WTC11 (cell line): ENCODE measurements at regions not wholly inside any gene's neighbourhood (a gene's known extent, or its start where the extent isn't known, plus 50 kb on each side); places are given as distances from the start of the nearest gene placed in this dataset.

Experiments used
- ATAC-seq: fragments of 200-7000 bp; cut with Tn5 transposase; 2 replicates; pipeline ENCODE4 v1.10.0; 2021; ENCODE audit warnings: mild to moderate bottlenecking, moderate library complexity
- CTCF ChIA-PET: fragments of 300-600 bp; sonication (Branson Sonifier 250); formaldehyde crosslinking; loops from one replicate; lab custom pipeline; 2021; ENCODE audit warnings: antibody characterized with exemption; lab: Charles Lee
- POLR2A ChIA-PET: fragments of 350-600 bp; sonication (Branson Sonifier 250); formaldehyde crosslinking; loops from one replicate; lab custom pipeline; 2021; ENCODE audit warnings: antibody characterized with exemption; lab: Charles Lee
- DNase-seq: peaks from one replicate; pipeline ENCODE4 v3.0.0; 2021; ENCODE audit warnings: low spot score
- H3K27ac Mint-ChIP-seq: 2 replicates; pipeline ENCODE4 v1.8.0; 2021; ENCODE audit warnings: mixed read lengths
- H3K27me3 Mint-ChIP-seq: 2 replicates; pipeline ENCODE4 v1.8.0; 2021; ENCODE audit warnings: low read depth, mild to moderate bottlenecking, moderate library complexity, mixed read lengths
- H3K36me3 Mint-ChIP-seq: 2 replicates; pipeline ENCODE4 v1.8.0; 2021; ENCODE audit warnings: mixed read lengths
- H3K4me1 Mint-ChIP-seq: 2 replicates; pipeline ENCODE4 v1.8.0; 2022; ENCODE audit warnings: mixed read lengths
- H3K4me3 Mint-ChIP-seq: 2 replicates; pipeline ENCODE4 v1.8.0; 2021; ENCODE audit warnings: mild to moderate bottlenecking, moderate library complexity, mixed read lengths
- H3K9me3 Mint-ChIP-seq: 2 replicates; pipeline ENCODE4 v1.8.0; 2021; ENCODE audit warnings: mixed read lengths
- AR ChIP-seq: fragments of 250-450 bp; sonication (Bioruptor Pico); IDR thresholded peaks from 2 replicates; pipeline ENCODE4 v1.9.0; 2021; ENCODE audit warnings: mild to moderate bottlenecking
- EMX1 ChIP-seq: fragments of 250-450 bp; sonication (Bioruptor Pico); IDR thresholded peaks from 2 replicates; pipeline ENCODE4 v1.8.0; 2021; ENCODE audit warnings: mild to moderate bottlenecking
- FOXP1 ChIP-seq: sonication (generic); formaldehyde crosslinking; IDR thresholded peaks from 2 replicates; pipeline ENCODE4 v1.8.0; 2022; ENCODE audit warnings: missing genetic modification reagents, mild to moderate bottlenecking, moderate library complexity, borderline replicate concordance
- GRHL2 ChIP-seq: fragments of 250-450 bp; sonication (Bioruptor Pico); IDR thresholded peaks from 2 replicates; pipeline ENCODE4 v1.8.0; 2022; ENCODE audit warnings: mild to moderate bottlenecking, moderate library complexity; ENCODE audit not compliant: insufficient replicate concordance, severe bottlenecking
- GTF2I ChIP-seq: fragments of 250-450 bp; sonication (Bioruptor Pico); conservative IDR thresholded peaks from 2 replicates; pipeline ENCODE4 v1.4.0; 2021; ENCODE audit warnings: mild to moderate bottlenecking
- MLX ChIP-seq: sonication (generic); formaldehyde crosslinking; IDR thresholded peaks from 2 replicates; pipeline ENCODE4 v1.8.1; 2023; ENCODE audit warnings: mild to moderate bottlenecking, missing genetic modification reagents, moderate library complexity
- PRDM15 ChIP-seq: sonication (generic); formaldehyde crosslinking; IDR thresholded peaks from 2 replicates; pipeline ENCODE4 v1.8.0; 2022; ENCODE audit warnings: missing genetic modification reagents
- SOX15 ChIP-seq: fragments of 250-450 bp; sonication (Bioruptor Pico); IDR thresholded peaks from 2 replicates; pipeline ENCODE4 v1.9.0; 2021; ENCODE audit warnings: mild to moderate bottlenecking
- USF2 ChIP-seq: sonication (generic); formaldehyde crosslinking; IDR thresholded peaks from 2 replicates; pipeline ENCODE4 v1.8.1; 2023; ENCODE audit warnings: mild to moderate bottlenecking, missing genetic modification reagents, moderate library complexity
- ZNF138 ChIP-seq: sonication (generic); formaldehyde crosslinking; conservative IDR thresholded peaks from 2 replicates; pipeline ENCODE4 v1.8.1; 2022; ENCODE audit warnings: mild to moderate bottlenecking, moderate library complexity, missing genetic modification reagents
- ZNF219 ChIP-seq: sonication (generic); formaldehyde crosslinking; IDR thresholded peaks from 2 replicates; pipeline ENCODE4 v1.8.0; 2023; ENCODE audit warnings: missing genetic modification reagents, mild to moderate bottlenecking, borderline replicate concordance
- ZNF263 ChIP-seq: sonication (generic); formaldehyde crosslinking; IDR thresholded peaks from 2 replicates; pipeline ENCODE4 v1.8.1; 2022; ENCODE audit warnings: low read depth, mild to moderate bottlenecking, moderate library complexity, missing genetic modification reagents
- ZNF396 ChIP-seq: fragments of 250-450 bp; sonication (Bioruptor Pico); IDR thresholded peaks from 2 replicates; pipeline ENCODE4 v1.8.0; 2021; ENCODE audit warnings: mild to moderate bottlenecking, moderate library complexity, borderline replicate concordance
- ZSCAN18 ChIP-seq: fragments of 250-450 bp; sonication (Bioruptor Pico); IDR thresholded peaks from 2 replicates; pipeline ENCODE4 v2.1.2; 2022; ENCODE audit warnings: mild to moderate bottlenecking, moderate library complexity
- TF ChIP-seq, protein P1 (sequence below): fragments of 250-450 bp; sonication (Bioruptor Pico); IDR thresholded peaks from 2 replicates; pipeline ENCODE4 v1.9.0; 2021; ENCODE audit warnings: mild to moderate bottlenecking, borderline replicate concordance
- TF ChIP-seq, protein P2 (sequence below): sonication (generic); formaldehyde crosslinking; IDR thresholded peaks from 2 replicates; pipeline ENCODE4 v1.8.1; 2023; ENCODE audit warnings: mild to moderate bottlenecking, missing genetic modification reagents, borderline replicate concordance

DNA sequence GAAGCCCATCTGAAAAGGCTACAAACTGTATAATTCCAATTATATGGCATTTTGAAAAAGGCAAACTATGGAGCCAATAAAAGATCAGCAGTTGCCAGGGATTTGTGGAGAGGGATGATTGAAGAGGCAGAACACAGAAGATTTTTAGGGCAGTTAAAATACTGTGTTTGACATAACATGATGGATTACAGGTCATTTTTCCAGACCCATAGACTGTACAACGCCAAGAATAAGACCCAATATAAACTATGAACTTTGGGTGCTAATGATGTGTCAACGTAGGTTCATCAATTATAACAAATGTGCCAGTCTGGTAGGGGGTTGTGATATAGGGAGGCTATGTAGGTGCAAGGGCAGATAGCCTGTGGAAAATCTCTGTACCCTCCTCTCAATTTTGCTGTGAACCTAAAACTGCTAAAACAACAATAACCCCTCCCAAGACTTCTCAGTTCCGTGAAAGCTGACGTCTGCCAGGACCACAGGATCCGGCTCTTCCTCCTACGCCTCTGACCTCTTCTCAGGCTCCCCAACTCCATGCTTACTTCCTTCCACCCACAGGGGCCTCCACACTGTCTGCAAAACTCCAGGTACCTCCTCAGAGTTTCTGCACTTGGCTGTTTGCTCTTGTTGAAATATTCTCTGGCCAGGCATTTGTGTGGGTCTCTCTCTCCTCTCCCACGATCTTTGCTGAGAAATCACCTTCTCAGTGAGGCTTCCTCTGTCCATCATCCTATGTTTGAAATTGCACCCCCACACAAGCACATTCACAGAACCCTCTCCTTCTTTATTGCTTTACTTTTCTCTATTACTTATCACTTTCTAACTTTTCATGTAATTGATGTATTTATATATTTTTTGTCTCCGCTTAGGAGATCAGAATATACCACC is 131.4 kb downstream of the BBS10 start:
- POLR2A ChIA-PET: no interaction called here
- CTCF ChIA-PET: no interaction called here
- no peak for DNase-seq
- Mint-ChIP-seq H3K4me1 (no peaks in the 10 kb centered on the region; the same call in 1 of the 2 replicates), H3K27ac (no peak overlapping the region), H3K4me3 (no peak overlapping the region), H3K9me3 (no peaks in the 10 kb centered on the region)
- ATAC-seq: no peak
- TF ChIP-seq PRDM15 (no peak), MLX (no peak), USF2 (CRISPR knock-in tag) (no peak), ZNF263 (no peak), ZNF138 (no peak), ZSCAN18 (CRISPR knock-in tag) (no peak)
- TF ChIP-seq, protein P1, sequence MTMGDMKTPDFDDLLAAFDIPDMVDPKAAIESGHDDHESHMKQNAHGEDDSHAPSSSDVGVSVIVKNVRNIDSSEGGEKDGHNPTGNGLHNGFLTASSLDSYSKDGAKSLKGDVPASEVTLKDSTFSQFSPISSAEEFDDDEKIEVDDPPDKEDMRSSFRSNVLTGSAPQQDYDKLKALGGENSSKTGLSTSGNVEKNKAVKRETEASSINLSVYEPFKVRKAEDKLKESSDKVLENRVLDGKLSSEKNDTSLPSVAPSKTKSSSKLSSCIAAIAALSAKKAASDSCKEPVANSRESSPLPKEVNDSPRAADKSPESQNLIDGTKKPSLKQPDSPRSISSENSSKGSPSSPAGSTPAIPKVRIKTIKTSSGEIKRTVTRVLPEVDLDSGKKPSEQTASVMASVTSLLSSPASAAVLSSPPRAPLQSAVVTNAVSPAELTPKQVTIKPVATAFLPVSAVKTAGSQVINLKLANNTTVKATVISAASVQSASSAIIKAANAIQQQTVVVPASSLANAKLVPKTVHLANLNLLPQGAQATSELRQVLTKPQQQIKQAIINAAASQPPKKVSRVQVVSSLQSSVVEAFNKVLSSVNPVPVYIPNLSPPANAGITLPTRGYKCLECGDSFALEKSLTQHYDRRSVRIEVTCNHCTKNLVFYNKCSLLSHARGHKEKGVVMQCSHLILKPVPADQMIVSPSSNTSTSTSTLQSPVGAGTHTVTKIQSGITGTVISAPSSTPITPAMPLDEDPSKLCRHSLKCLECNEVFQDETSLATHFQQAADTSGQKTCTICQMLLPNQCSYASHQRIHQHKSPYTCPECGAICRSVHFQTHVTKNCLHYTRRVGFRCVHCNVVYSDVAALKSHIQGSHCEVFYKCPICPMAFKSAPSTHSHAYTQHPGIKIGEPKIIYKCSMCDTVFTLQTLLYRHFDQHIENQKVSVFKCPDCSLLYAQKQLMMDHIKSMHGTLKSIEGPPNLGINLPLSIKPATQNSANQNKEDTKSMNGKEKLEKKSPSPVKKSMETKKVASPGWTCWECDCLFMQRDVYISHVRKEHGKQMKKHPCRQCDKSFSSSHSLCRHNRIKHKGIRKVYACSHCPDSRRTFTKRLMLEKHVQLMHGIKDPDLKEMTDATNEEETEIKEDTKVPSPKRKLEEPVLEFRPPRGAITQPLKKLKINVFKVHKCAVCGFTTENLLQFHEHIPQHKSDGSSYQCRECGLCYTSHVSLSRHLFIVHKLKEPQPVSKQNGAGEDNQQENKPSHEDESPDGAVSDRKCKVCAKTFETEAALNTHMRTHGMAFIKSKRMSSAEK (CRISPR knock-in tag): no peak
- TF ChIP-seq, all 79 proteins: peak for 0
- no peaks in the 10 kb centered on the region for H3K27me3 Mint-ChIP-seq
- no peaks in the 10 kb centered on the region for H3K36me3 Mint-ChIP-seq

DNA sequence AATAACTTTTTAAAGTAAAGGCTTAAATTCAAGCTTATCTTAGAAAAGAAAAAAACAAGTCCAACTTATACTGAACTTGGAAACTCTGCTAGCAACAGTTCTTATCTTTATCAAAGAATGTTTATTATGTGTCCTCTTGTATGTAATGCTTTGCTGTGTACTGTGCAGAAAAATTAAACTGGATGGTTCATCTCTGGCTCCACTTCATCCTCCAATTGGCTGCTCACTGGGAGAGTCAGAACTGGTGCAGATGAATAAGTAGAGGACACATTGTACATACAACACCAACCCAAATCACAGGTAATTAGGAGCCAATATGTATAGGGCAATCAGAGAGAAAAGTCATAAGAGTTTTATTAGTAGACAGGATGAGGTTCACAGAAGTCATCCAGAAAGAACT is 123.6 kb upstream of the NAP1L1 start:
- H3K4me3 Mint-ChIP-seq: no peak overlapping the region
- peaks cover 8% of the 10 kb centered on the region for H3K4me1 Mint-ChIP-seq
- no peaks in the 10 kb centered on the region for H3K27me3 Mint-ChIP-seq
- H3K27ac Mint-ChIP-seq: no peak overlapping the region
- DNase-seq: no peak
- H3K9me3 Mint-ChIP-seq: peaks cover 26% of the 10 kb centered on the region
- CTCF ChIA-PET: no interaction called here
- ATAC-seq: no peak
- POLR2A ChIA-PET: no interaction called here
- peaks cover 2% of the 10 kb centered on the region for H3K36me3 Mint-ChIP-seq
- TF ChIP-seq, protein P2, sequence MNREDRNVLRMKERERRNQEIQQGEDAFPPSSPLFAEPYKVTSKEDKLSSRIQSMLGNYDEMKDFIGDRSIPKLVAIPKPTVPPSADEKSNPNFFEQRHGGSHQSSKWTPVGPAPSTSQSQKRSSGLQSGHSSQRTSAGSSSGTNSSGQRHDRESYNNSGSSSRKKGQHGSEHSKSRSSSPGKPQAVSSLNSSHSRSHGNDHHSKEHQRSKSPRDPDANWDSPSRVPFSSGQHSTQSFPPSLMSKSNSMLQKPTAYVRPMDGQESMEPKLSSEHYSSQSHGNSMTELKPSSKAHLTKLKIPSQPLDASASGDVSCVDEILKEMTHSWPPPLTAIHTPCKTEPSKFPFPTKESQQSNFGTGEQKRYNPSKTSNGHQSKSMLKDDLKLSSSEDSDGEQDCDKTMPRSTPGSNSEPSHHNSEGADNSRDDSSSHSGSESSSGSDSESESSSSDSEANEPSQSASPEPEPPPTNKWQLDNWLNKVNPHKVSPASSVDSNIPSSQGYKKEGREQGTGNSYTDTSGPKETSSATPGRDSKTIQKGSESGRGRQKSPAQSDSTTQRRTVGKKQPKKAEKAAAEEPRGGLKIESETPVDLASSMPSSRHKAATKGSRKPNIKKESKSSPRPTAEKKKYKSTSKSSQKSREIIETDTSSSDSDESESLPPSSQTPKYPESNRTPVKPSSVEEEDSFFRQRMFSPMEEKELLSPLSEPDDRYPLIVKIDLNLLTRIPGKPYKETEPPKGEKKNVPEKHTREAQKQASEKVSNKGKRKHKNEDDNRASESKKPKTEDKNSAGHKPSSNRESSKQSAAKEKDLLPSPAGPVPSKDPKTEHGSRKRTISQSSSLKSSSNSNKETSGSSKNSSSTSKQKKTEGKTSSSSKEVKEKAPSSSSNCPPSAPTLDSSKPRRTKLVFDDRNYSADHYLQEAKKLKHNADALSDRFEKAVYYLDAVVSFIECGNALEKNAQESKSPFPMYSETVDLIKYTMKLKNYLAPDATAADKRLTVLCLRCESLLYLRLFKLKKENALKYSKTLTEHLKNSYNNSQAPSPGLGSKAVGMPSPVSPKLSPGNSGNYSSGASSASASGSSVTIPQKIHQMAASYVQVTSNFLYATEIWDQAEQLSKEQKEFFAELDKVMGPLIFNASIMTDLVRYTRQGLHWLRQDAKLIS (CRISPR knock-in tag): no peak
- no peak for TF ChIP-seq GRHL2 (CRISPR knock-in tag)
- no peak for TF ChIP-seq ZNF219 (CRISPR knock-in tag)
- TF ChIP-seq SOX15 (CRISPR knock-in tag): no peak
- TF ChIP-seq GTF2I (CRISPR knock-in tag): no peak
- no peak for TF ChIP-seq AR (CRISPR knock-in tag)
- TF ChIP-seq FOXP1 (CRISPR knock-in tag): no peak
- no peak for TF ChIP-seq ZNF396 (CRISPR knock-in tag)
- TF ChIP-seq EMX1 (CRISPR knock-in tag): no peak
